Caco-2 (cell line): ENCODE measurements at regions not wholly inside any gene's neighbourhood (a gene's known extent, or its start where the extent isn't known, plus 50 kb on each side); places are given as distances from the start of the nearest gene placed in this dataset.
A peak's percentile ranks its signal among the peaks of the same experiment; 100 is the strongest.

Experiments
- BruUV-seq: library from RNA; stranded (reverse); fragments of 400-500 nt; replicated peaks from 2 replicates; lab custom pipeline; 2021; lab: Mats Ljungman, UMichigan
- CTCF ChIA-PET: fragments of 300-600 bp; sonication (Branson Sonifier 250); formaldehyde crosslinking; loops from one replicate; lab custom pipeline; 2022; ENCODE audit warnings: antibody characterized with exemption; lab: Charles Lee
- POLR2A ChIA-PET: fragments of 300-600 bp; sonication (Branson Sonifier 250); formaldehyde crosslinking; loops from one replicate; lab custom pipeline; 2022; ENCODE audit warnings: antibody characterized with exemption; lab: Charles Lee
- DNase-seq, 2 experiments: peaks; one replicate each; pipeline versions ENCODE4 v3.0.0 to v3.0.0-alpha.2; 2020 to 2022
- H3K27me3 ChIP-seq: replicated peaks from 2 replicates; pipeline ENCODE4 v1.6.0; 2011; ENCODE audit warnings: low read length; ENCODE audit not compliant: control insufficient read depth, insufficient read depth
- H3K36me3 ChIP-seq: 2 replicates; pipeline ENCODE4 v1.5.1; 2011; ENCODE audit warnings: low read length; ENCODE audit not compliant: control insufficient read depth, insufficient read depth
- H3K4me1 ChIP-seq: fragments of 250-450 bp; sonication (Bioruptor Pico); 2 replicates; pipeline ENCODE4 v1.5.1; 2020; ENCODE audit warnings: mild to moderate bottlenecking
- H3K4me3 ChIP-seq: 2 replicates; pipeline ENCODE4 v1.5.1; 2011; ENCODE audit warnings: low read depth, mild to moderate bottlenecking, control low read depth, low read length
- H3K9me3 ChIP-seq: fragments of 250-450 bp; sonication (Bioruptor Pico); 2 replicates; pipeline ENCODE4 v1.5.1; 2020; ENCODE audit warnings: mild to moderate bottlenecking, moderate library complexity
- H3K27ac Mint-ChIP-seq: one replicate; pipeline ENCODE4 v1.8.0; 2022; ENCODE audit warnings: mixed read lengths; ENCODE audit not compliant: unreplicated experiment
- H3K27me3 Mint-ChIP-seq: one replicate; pipeline ENCODE4 v1.8.0; 2022; ENCODE audit warnings: mixed read lengths; ENCODE audit not compliant: insufficient read depth, unreplicated experiment
- H3K36me3 Mint-ChIP-seq: one replicate; pipeline ENCODE4 v1.8.0; 2022; ENCODE audit warnings: mild to moderate bottlenecking, mixed read lengths; ENCODE audit not compliant: insufficient read depth, unreplicated experiment
- H3K4me1 Mint-ChIP-seq: one replicate; pipeline ENCODE4 v1.8.0; 2022; ENCODE audit warnings: low read depth, mixed read lengths; ENCODE audit not compliant: unreplicated experiment
- H3K4me3 Mint-ChIP-seq: one replicate; pipeline ENCODE4 v1.8.0; 2022; ENCODE audit warnings: mild to moderate bottlenecking, moderate library complexity, mixed read lengths; ENCODE audit not compliant: unreplicated experiment
- H3K9me3 Mint-ChIP-seq: one replicate; pipeline ENCODE4 v1.8.0; 2022; ENCODE audit warnings: mixed read lengths; ENCODE audit not compliant: unreplicated experiment
- intact Hi-C: fragments of 100-400 bp; cut with micrococcal nuclease; formaldehyde crosslinking; loops from one replicate; pipeline ENCODE4 v1.10.0; 2022; ENCODE audit not compliant: unreplicated experiment
- TF ChIP-seq, protein P1 (sequence below), 2 experiments: fragments of 200-600 bp in 1 of 2; IDR thresholded peaks; 1 replicate in 1 of 2; 2 replicates in 1 of 2; pipeline versions ENCODE4 v1.5.1 to v1.8.0; 2011 to 2022; ENCODE audit warnings: antibody characterized with exemption in 1 of 2, control low read depth in 1 of 2, inconsistent platforms in 1 of 2, low read depth in 1 of 2, low read length in 1 of 2, mild to moderate bottlenecking in 1 of 2, moderate library complexity in 1 of 2; ENCODE audit not compliant: insufficient read depth in 1 of 2, severe bottlenecking in 1 of 2, unreplicated experiment in 1 of 2

DNA sequence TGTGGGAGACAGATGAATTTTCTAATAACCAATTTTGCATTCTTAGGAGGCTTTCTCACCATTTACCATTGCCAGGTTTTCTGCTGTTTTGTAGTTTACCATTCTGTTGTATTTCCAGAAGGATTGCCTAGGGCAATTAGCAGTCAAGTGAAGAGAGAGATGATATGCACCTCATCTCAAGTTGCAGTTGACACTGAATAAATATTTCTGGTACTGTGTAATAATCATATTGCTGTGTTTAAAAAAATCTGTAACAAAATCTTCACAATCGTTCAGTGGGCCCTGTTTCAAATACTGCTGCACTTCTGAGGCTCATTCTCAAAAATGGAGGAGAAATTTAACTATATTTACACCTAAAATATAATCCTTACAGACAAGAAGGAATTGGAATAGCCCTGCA is 706.1 kb upstream of the PTPRD start:
- Mint-ChIP-seq H3K9me3 (no peaks in the 10 kb centered on the region), H3K4me1 (no peaks in the 10 kb centered on the region), H3K27me3 (no peaks in the 10 kb centered on the region), H3K27ac (no peak overlapping the region), H3K36me3 (no peaks in the 10 kb centered on the region), H3K4me3 (no peak overlapping the region)
- H3K4me1 ChIP-seq: no peaks in the 10 kb centered on the region
- DNase-seq: no peak
- CTCF ChIA-PET: no interaction called here
- H3K4me3 ChIP-seq: no peak overlapping the region
- POLR2A ChIA-PET: no interaction called here
- no TSS peak for BruUV-seq
- H3K36me3 ChIP-seq: no peaks in the 10 kb centered on the region
- intact Hi-C loops: no loop called here
- H3K9me3 ChIP-seq: no peaks in the 10 kb centered on the region
- TF ChIP-seq, protein P1, sequence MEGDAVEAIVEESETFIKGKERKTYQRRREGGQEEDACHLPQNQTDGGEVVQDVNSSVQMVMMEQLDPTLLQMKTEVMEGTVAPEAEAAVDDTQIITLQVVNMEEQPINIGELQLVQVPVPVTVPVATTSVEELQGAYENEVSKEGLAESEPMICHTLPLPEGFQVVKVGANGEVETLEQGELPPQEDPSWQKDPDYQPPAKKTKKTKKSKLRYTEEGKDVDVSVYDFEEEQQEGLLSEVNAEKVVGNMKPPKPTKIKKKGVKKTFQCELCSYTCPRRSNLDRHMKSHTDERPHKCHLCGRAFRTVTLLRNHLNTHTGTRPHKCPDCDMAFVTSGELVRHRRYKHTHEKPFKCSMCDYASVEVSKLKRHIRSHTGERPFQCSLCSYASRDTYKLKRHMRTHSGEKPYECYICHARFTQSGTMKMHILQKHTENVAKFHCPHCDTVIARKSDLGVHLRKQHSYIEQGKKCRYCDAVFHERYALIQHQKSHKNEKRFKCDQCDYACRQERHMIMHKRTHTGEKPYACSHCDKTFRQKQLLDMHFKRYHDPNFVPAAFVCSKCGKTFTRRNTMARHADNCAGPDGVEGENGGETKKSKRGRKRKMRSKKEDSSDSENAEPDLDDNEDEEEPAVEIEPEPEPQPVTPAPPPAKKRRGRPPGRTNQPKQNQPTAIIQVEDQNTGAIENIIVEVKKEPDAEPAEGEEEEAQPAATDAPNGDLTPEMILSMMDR (IDR thresholded peaks at IDR 0.05; ENCODE audit: insufficient read depth in 1 of 2, low read depth in 1 of 2, low read length in 1 of 2, severe bottlenecking in 1 of 2, unreplicated experiment in 1 of 2): no peak
- no peaks in the 10 kb centered on the region for H3K27me3 ChIP-seq

DNA sequence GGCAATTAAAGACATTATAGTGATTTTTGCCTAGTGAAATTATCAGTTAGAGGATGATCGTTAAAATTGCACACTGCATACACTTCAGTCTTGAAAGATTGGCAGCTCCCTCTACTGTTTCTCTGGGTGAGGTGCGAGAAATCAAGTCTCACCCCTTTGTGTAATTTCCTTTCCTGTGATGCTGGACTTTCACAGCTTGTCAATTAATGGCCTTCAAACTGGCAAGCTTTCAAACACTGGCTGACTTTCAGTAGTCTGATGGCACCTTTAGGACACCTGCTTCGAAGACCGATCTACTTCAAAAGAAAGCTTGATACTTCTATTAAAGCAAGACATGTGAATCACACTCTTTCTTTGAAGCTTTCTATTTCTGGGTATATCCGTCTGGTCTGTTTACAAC is 706.7 kb upstream of the PTPRD start:
- Histone ChIP-seq H3K9me3 (no peaks in the 10 kb centered on the region), H3K27me3 (no peaks in the 10 kb centered on the region), H3K36me3 (no peaks in the 10 kb centered on the region), H3K4me3 (no peak overlapping the region), H3K4me1 (no peaks in the 10 kb centered on the region)
- Mint-ChIP-seq H3K36me3 (no peaks in the 10 kb centered on the region), H3K4me3 (no peak overlapping the region), H3K27me3 (no peaks in the 10 kb centered on the region), H3K27ac (no peak overlapping the region), H3K9me3 (no peaks in the 10 kb centered on the region), H3K4me1 (no peaks in the 10 kb centered on the region)
- ChIA-PET POLR2A (no interaction called here), CTCF (no interaction called here)
- peak in 1 of 2 experiments; percentile 1 for DNase-seq
- TF ChIP-seq, protein P1 (IDR thresholded peaks at IDR 0.05; ENCODE audit: insufficient read depth in 1 of 2, low read depth in 1 of 2, low read length in 1 of 2, severe bottlenecking in 1 of 2, unreplicated experiment in 1 of 2): peak in 1 of 2 experiments; percentile 35
- no TSS peak for BruUV-seq
- intact Hi-C loops: no loop called here

GRCh38 chr9:11320989-11321388 is 708.2 kb upstream of the PTPRD start:
- TF ChIP-seq, protein P1 (IDR thresholded peaks at IDR 0.05; ENCODE audit: insufficient read depth in 1 of 2, low read depth in 1 of 2, low read length in 1 of 2, severe bottlenecking in 1 of 2, unreplicated experiment in 1 of 2): no peak
- H3K9me3 ChIP-seq: no peaks in the 10 kb centered on the region
- no peaks in the 10 kb centered on the region for H3K4me1 ChIP-seq
- intact Hi-C loops: no loop called here
- no peaks in the 10 kb centered on the region for H3K27me3 Mint-ChIP-seq
- no peak overlapping the region for H3K27ac Mint-ChIP-seq
- ChIA-PET POLR2A (no interaction called here), CTCF (no interaction called here)
- no peak overlapping the region for H3K4me3 ChIP-seq
- BruUV-seq: no TSS peak
- no peaks in the 10 kb centered on the region for H3K36me3 ChIP-seq
- no peaks in the 10 kb centered on the region for H3K9me3 Mint-ChIP-seq
- H3K27me3 ChIP-seq: no peaks in the 10 kb centered on the region
- H3K4me1 Mint-ChIP-seq: no peaks in the 10 kb centered on the region
- no peaks in the 10 kb centered on the region for H3K36me3 Mint-ChIP-seq
- no peak overlapping the region for H3K4me3 Mint-ChIP-seq
- DNase-seq: no peak
